SKM-1 treated with dmso at 0.1 percent for 144 hours (cell line): ENCODE measurements at regions not wholly inside any gene's neighbourhood (a gene's known extent, or its start where the extent isn't known, plus 50 kb on each side); places are given as distances from the start of the nearest gene placed in this dataset.

Source experiments
- DNase-seq: peaks from one replicate; lab custom pipeline; 2025; ENCODE audit not compliant: unreplicated experiment; lab: John Stamatoyannopoulos, UW

- DNase-seq: no peak
These were observed 144.5 kb upstream of the MCHR2 start for GRCh38 chr6:100138346-100139022.

GRCh38 chr6:100137759-100138158 is 143.7 kb upstream of the MCHR2 start:
- DNase-seq: no peak

DNA sequence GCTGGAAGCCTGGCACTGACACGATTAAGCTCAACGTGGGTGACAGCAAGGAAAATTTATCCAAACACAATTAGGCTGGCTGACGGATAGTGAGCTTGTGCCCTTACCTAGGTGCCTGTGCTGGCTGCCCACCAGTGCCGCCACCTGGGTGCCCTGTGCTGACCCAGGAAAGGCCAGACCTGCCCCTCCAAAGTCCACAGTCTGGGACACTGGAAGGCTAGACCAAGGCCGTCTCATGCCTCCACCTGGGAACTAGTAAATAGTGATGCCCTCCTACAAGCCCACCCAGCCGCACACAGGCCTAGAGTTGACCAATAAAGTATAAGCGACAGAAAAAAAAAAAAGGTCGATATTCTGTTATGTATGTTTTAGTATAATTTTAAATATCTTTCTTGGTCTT is 142.6 kb upstream of the MCHR2 start:
- DNase-seq: no peak

DNA sequence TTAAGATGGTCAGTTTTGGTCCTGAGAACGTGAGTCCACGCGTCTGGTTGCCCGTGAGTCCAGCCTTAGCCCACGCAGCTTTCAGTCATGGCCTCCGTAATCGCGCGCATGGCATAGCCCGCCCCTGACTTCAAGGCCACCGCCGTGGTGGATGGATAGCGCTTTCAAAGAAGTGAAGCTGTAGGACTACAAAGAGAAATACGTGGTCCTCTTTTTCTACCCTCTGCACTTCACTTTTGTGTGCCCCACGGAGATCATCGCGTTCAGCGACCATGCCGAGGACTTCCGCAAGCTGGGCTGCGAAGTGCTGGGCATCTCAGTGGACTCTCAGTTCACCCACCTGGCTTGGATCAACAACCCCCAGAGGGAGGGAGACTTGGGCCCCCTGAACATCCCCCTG is 142.0 kb upstream of the MCHR2 start:
- DNase-seq: no peak

DNA sequence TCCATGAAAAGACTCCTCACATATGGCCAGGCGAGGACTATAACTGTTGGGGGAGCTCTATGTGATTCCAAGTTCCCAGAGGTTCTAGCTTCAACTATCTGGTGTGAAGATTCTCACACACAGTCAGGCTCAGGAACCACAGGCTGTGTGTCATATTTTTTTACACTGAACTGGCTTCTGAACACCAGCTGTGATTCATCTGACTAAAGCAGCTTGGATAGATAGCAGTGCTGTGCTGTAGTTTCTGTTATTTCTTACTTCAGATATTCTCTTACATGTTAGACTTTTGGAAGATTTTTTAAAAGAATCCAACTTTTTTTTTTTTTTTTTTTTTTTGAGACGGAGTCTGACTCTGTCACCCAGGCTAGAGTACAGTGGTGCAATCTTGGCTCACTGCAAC is 140.7 kb upstream of the MCHR2 start:
- no peak for DNase-seq

DNA sequence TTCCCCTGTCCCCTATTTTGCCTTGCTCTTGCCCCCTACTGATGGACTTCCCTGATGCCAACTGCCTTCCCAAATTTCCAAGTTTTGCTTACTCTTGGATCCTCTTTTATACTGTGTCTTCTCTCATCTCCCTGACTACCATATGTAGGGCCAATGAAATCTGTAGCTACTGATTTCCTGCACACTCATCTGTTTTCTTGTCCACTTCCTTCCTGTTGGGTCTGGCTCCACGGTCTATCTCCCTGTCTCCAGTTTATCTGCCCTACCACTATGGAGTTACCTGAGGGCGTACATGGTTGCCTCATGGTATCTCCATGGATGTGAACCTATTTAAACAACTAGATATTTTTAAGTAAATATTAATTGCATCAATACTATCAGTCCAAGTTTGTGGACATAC is 140.3 kb upstream of the MCHR2 start:
- DNase-seq: no peak

DNA sequence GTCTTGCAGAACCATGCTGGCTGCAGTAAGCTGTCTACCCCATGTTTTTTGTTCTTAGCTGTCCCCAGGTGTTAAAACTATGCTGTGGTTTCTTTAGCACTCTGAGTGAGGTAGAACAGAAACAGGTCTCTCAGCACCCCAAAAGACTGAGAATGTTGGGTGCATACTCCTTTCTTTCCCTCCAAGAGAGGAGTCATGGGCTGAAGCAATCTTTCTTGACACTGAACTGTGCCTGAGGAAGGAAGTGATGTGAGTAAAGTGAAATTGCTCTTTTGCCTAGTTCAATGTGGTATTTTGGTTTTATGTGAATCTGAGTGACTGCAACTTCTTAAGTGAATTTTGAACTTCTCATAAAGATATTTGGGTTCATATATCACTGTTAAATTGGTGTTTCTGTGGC is 138.0 kb upstream of the MCHR2 start:
- DNase-seq: no peak

DNA sequence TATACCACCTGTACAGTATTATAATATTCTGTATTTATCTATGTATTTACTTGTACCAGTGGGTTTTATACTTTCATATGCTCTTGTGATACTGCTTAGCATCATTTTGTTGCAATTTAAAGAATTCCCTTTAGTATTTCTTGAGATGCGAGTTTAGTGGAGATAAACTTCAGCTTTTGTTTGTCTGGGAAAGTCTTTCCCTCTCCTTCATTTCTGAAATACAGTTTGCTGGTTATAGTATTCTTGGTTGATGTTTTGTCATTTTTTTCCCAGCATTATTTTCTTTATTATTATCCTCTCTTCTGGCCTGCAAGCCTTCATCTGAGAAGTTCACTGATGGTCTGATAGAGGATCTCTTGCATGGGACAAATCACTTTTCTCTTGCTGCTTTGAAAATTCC is 136.6 kb upstream of the MCHR2 start:
- no peak for DNase-seq

DNA sequence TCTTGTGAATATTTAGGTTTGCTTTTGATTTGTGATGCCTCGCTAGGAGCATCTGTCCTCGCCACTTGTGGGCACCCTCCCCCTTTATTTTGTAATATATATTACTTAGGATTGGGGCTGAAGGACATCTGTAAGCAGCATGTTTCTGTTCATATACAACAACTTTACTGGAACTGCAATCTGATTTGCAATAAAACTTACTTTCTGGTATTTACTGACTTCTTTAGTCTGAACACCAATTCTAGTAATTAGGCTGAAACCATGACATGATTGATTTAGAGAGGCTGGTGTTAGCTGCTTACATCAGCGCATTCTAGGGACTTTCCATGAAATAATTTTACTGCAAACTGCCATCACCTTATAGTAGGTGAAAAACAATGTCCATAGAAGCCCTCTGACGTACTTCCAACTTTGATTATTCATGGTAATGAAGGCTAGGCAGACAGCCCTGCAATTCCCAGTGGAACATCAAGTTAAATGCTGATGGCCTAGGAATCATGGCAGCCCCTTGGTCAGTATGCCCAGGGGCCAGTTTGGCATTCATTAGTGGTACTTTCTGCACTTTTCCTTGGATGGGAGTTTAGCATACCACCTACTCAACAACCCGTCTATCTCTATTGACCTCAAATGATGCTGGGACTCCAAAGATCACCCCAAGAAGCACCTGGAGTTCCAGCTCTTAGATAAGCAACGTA is 132.9 kb upstream of the MCHR2 start:
- no peak for DNase-seq

DNA sequence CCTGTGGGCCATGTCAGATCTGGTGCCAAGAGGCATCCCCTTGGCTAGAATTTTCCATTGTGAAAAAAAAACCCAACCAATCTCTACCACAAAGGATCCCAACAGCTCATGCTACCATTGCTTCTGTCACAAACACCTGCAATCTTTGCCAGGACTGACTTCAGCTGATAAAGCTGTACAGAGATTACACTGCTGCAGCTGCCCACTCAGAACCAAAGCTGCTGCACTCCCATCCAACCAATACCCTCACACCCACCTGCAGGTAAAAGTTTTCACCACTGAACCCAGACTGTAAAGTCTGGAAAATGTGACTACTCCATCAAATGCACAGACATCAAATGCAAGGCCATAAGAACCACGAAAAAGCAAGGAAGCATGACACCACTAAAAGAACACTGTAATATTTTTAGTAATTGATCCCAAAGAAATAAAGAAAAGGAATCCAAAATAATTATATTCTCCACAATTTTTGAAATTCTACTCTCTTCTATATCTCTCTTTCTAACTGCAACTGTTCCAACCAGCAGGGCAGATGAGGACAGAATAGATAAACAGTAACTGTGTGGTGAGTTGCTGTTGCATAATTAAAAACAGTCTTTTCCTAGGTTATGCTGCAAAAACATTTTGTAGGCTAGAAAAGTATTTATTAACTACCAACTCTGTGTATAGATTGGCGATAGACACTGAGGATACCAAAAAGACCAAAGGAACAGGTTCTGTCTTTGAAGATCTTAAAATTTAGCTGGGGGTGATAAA is 128.0 kb upstream of the MCHR2 start:
- DNase-seq: no peak

- no peak for DNase-seq
These were observed 125.2 kb upstream of the MCHR2 start for GRCh38 chr6:100119261-100119660.

DNA sequence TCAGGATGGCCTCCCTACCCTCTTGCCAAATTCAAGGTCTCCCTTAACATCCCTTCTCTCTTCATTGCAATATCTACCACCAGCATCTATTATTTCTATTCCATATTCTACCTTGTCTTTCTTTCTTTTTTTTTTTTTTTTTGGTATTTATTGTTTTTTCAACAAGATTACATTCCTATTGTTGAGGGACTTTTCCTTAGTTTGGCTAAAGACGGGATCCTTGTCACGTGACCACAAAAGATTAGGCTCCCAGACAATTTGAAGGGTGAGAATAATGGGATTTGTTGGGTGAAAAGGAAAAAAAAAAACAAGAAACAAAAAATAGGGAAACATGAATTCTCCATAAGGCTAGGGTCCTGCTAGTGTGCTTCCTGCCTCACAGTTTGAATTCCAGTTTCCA is 124.3 kb upstream of the MCHR2 start:
- no peak for DNase-seq

DNA sequence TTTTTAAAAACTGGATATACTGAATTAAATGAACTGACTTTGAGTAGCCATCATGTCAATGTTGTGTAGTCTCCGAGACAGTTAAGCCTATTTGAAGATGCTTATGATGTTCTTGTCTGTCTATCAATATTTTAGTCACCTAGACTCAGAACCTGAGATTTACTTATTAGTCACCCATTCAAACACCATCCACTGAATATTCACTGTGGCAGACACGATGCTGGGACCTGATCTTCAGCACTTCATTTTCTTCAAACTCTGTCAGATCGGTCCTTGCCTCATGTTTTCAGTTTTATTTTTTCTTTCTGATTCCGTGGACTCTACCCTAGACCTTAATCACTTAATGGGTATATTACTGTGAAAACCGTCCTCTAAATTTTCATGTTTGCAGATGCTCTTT is 123.7 kb upstream of the MCHR2 start:
- DNase-seq: no peak

DNA sequence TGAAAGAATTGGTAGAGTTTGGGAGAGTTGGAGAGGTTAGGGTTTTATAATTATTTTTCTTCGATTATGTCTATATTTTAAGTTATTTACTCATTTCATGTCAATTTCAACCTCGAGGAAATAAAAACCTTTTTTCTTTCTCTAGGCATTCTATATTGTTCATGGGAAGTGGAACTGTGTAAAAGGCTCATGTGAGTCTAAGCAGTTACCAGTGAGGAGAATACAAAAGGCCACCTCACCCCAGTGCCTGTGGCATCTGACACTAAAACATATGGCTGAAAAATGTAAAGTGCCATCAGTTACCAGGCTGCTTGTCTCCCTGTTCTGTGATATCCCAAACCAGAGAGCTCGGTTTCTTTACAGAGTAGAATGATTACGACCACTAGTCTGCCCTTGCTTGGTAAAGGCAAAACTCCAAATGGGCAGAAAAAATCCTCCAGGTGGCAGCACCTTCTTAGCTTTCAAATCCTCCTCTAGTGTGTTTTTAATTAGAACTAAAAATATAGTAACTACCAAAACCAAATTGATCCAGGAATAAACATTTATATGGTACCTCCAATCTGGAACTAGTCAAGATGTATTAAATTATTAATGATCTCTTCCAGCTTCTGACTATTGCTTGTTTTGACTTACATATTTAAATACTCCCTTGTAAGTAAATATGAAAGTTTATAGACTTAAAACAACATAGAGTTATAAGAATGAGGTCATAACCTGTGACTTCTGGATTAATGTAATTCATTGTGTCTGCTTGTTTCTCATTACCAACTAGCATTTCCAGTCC is 122.6 kb upstream of the MCHR2 start:
- DNase-seq: peak; percentile 63

GRCh38 chr6:100115407-100116101 is 121.5 kb upstream of the MCHR2 start:
- DNase-seq: no peak

DNA sequence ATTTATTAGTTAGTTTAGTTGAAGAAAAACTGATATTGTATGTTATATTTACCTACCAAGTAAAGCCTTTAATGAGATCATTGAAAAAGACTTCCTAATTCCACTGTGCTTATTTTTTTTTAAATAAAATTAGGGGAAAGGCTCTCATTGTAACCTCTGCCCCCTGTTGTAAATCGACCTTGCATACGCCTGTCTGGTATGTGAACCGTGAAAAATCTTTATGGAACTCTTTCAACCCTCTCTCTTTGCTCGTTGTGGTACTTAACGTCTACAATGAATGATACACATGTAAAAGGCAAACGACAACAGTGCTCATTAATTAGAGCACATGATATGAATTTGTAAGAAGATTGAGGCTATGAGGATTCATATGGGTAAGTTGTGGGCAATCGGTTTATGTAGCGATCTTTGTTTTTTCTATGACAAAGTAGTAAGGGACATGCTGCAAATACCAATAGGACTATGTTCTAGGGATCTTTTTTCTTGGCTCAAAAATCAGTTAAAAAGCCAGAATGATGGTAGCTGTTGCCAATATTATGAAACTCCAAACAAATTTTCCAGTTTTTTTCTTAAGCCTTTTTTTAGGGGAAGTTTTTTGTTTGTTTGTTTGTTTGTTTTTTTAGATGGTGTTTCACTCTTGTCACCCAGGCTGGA is 119.0 kb upstream of the MCHR2 start:
- DNase-seq: no peak

GRCh38 chr6:100105919-100106529 is 112.0 kb upstream of the MCHR2 start:
- no peak for DNase-seq

DNA sequence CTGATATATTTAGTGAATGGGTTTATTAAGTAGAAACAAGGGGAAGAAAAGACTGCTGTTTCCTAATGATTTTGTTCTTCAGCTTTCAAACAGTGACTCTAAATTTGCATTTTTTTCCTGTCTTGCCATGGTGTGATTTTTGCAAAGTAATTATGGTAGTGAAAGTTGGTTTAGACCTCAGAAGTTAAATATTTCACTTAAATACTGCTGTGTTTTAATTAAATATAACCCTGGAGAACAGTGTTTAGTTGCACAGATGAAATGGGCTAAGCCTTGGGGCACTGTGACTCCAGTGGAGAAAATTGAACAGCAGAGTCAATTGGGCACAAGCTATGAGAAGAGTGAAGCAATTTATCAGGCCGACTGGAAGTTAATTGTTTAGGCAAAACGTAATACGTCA is 111.1 kb upstream of the MCHR2 start:
- no peak for DNase-seq

- DNase-seq: no peak
These were observed 109.9 kb upstream of the MCHR2 start for GRCh38 chr6:100103931-100104330.

DNA sequence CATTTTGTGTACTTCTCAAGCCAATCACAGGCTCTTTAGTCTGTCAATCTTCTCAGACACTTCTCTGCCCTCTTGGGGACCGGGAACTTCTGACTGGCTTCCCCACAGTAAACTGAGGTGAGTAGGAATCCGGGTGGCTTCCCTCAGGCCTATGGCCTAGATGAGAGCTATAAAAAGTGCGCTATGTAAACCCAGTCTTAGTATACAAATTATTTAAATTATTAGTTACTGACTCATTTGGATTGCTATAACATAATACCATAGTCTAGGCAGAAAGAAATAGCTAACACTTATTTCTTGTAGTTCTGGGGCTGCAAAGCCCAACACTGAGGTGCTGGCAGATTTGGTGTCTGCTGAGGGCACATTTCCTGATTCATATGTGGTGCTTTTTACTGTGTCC is 109.2 kb upstream of the MCHR2 start:
- no peak for DNase-seq
